ENCODE measurements at regions not wholly inside any gene's neighbourhood (a gene's known extent, or its start where the extent isn't known, plus 50 kb on each side); places are given as distances from the start of the nearest gene placed in this dataset.
"Not testable (repeated sequence)": the region's sequence is repeated elsewhere in the genome, so short reads cannot be mapped to it uniquely, and the experiment has no call there.

DNA sequence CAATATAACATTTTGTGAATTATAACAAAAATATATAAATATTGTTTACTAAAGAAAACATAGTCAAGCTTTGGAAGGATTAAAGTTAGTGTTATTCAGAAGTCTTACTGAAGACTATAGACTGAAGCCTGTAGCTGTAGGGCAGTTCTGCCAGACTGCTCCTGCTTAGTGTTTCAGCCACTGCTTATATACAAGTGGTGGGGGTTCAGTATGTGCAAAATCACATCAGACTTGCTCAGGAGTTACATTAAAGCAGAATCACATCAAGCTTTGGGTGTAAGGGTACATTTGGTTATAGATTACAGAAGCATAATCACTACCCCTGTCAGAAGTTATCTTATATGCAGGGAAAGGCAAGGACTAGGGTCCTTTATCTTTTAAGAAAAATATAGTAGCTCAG lies 653.8 kb downstream of the ANKRD7 start:
- Histone ChIP-seq H3K27me3 (no peaks in the 10 kb centered on the region), H3K9me3 (no peaks in the 10 kb centered on the region), H3K36me3 (no peaks in the 10 kb centered on the region), H3K4me1 (ENCODE audit: control insufficient read depth in 1 of 2, insufficient read depth in 1 of 2, low read depth in 1 of 2, low read length in 1 of 2) (no peaks in the 10 kb centered on the region), H3K4me3 (ENCODE audit: low read depth in 1 of 2, low read length in 1 of 2) (no peak overlapping the region), H3K27ac (no peak overlapping the region)
- TF ChIP-seq, protein P1, sequence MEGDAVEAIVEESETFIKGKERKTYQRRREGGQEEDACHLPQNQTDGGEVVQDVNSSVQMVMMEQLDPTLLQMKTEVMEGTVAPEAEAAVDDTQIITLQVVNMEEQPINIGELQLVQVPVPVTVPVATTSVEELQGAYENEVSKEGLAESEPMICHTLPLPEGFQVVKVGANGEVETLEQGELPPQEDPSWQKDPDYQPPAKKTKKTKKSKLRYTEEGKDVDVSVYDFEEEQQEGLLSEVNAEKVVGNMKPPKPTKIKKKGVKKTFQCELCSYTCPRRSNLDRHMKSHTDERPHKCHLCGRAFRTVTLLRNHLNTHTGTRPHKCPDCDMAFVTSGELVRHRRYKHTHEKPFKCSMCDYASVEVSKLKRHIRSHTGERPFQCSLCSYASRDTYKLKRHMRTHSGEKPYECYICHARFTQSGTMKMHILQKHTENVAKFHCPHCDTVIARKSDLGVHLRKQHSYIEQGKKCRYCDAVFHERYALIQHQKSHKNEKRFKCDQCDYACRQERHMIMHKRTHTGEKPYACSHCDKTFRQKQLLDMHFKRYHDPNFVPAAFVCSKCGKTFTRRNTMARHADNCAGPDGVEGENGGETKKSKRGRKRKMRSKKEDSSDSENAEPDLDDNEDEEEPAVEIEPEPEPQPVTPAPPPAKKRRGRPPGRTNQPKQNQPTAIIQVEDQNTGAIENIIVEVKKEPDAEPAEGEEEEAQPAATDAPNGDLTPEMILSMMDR (IDR thresholded peaks at IDR 0.05) = no peak

GRCh38 chr7:118898284-118898683 lies 673.8 kb downstream of the ANKRD7 start:
- no peaks in the 10 kb centered on the region for H3K36me3 ChIP-seq
- no peaks in the 10 kb centered on the region for H3K4me1 ChIP-seq (ENCODE audit: control insufficient read depth in 1 of 2, insufficient read depth in 1 of 2, low read depth in 1 of 2, low read length in 1 of 2)
- TF ChIP-seq, protein P1 (IDR thresholded peaks at IDR 0.05) = no peak
- H3K9me3 ChIP-seq = no peaks in the 10 kb centered on the region
- no peak overlapping the region for H3K4me3 ChIP-seq (ENCODE audit: low read depth in 1 of 2, low read length in 1 of 2)
- no peak overlapping the region for H3K27ac ChIP-seq
- H3K27me3 ChIP-seq = no peaks in the 10 kb centered on the region

- Histone ChIP-seq H3K9me3 (no peaks in the 10 kb centered on the region), H3K4me3 (ENCODE audit: low read depth in 1 of 2, low read length in 1 of 2) (no peak overlapping the region), H3K4me1 (ENCODE audit: control insufficient read depth in 1 of 2, insufficient read depth in 1 of 2, low read depth in 1 of 2, low read length in 1 of 2) (no peaks in the 10 kb centered on the region), H3K27ac (no peak overlapping the region), H3K36me3 (no peaks in the 10 kb centered on the region), H3K27me3 (no peaks in the 10 kb centered on the region)
- TF ChIP-seq, protein P1 (IDR thresholded peaks at IDR 0.05) = no peak
Observed at GRCh38 chr7:118902600-118902999, 678.1 kb downstream of the ANKRD7 start.

GRCh38 chr7:118907911-118908527 lies 683.5 kb downstream of the ANKRD7 start:
- Histone ChIP-seq H3K27me3 (no peaks in the 10 kb centered on the region), H3K4me1 (ENCODE audit: control insufficient read depth in 1 of 2, insufficient read depth in 1 of 2, low read depth in 1 of 2, low read length in 1 of 2) (no peaks in the 10 kb centered on the region), H3K9me3 (no peaks in the 10 kb centered on the region), H3K4me3 (ENCODE audit: low read depth in 1 of 2, low read length in 1 of 2) (no peak overlapping the region), H3K27ac (no peak overlapping the region), H3K36me3 (no peaks in the 10 kb centered on the region)
- TF ChIP-seq, protein P1 (IDR thresholded peaks at IDR 0.05) = no peak

- not testable (repeated sequence) for H3K36me3 ChIP-seq; H3K4me1 ChIP-seq (ENCODE audit: control insufficient read depth in 1 of 2, insufficient read depth in 1 of 2, low read depth in 1 of 2, low read length in 1 of 2); H3K27ac ChIP-seq; H3K4me3 ChIP-seq (ENCODE audit: low read depth in 1 of 2, low read length in 1 of 2); H3K9me3 ChIP-seq; H3K27me3 ChIP-seq
Observed at GRCh38 chr7:118916120-118916519, 691.6 kb downstream of the ANKRD7 start.

GRCh38 chr7:118918556-118918955 lies 694.1 kb downstream of the ANKRD7 start:
- TF ChIP-seq, protein P1 (IDR thresholded peaks at IDR 0.05) = no peak
- Histone ChIP-seq H3K27ac (no peak overlapping the region), H3K27me3 (no peaks in the 10 kb centered on the region)

More at GRCh38 chr7:118918556-118918955, 694.1 kb downstream of the ANKRD7 start:
- Histone ChIP-seq H3K4me3 (ENCODE audit: low read depth in 1 of 2, low read length in 1 of 2) (no peak overlapping the region), H3K4me1 (ENCODE audit: control insufficient read depth in 1 of 2, insufficient read depth in 1 of 2, low read depth in 1 of 2, low read length in 1 of 2) (no peaks in the 10 kb centered on the region), H3K36me3 (no peaks in the 10 kb centered on the region), H3K9me3 (no peaks in the 10 kb centered on the region)

Measured in neutrophil (primary cell).